ENCODE measurements at regions not wholly inside any gene's neighbourhood (a gene's known extent, or its start where the extent isn't known, plus 50 kb on each side); places are given as distances from the start of the nearest gene placed in this dataset.

GRCh38 chr6:122126894-122127293 lies 272.6 kb upstream of the HSF2 start:
- TF ChIP-seq, protein P1, sequence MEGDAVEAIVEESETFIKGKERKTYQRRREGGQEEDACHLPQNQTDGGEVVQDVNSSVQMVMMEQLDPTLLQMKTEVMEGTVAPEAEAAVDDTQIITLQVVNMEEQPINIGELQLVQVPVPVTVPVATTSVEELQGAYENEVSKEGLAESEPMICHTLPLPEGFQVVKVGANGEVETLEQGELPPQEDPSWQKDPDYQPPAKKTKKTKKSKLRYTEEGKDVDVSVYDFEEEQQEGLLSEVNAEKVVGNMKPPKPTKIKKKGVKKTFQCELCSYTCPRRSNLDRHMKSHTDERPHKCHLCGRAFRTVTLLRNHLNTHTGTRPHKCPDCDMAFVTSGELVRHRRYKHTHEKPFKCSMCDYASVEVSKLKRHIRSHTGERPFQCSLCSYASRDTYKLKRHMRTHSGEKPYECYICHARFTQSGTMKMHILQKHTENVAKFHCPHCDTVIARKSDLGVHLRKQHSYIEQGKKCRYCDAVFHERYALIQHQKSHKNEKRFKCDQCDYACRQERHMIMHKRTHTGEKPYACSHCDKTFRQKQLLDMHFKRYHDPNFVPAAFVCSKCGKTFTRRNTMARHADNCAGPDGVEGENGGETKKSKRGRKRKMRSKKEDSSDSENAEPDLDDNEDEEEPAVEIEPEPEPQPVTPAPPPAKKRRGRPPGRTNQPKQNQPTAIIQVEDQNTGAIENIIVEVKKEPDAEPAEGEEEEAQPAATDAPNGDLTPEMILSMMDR (IDR thresholded peaks at IDR 0.05) = no peak
- TF ChIP-seq POLR2A (IDR thresholded peaks at IDR 0.05; ENCODE audit: low read depth) = no peak
- no peak for TF ChIP-seq POLR2AphosphoS5 (IDR thresholded peaks at IDR 0.05)
